H1 (cell line): ENCODE measurements at regions not wholly inside any gene's neighbourhood (a gene's known extent, or its start where the extent isn't known, plus 50 kb on each side); places are given as distances from the start of the nearest gene placed in this dataset.

Source experiments
- CTCF ChIA-PET: fragments of 300-600 bp; sonication (Branson Sonifier 250); formaldehyde crosslinking; loops from one replicate; lab custom pipeline; 2021; ENCODE audit not compliant: partially characterized antibody; lab: Charles Lee
- POLR2A ChIA-PET: fragments of 300-600 bp; sonication (Branson Sonifier 250); formaldehyde crosslinking; loops from one replicate; lab custom pipeline; 2021; ENCODE audit warnings: inconsistent platforms; ENCODE audit not compliant: partially characterized antibody; lab: Charles Lee
- DNase-seq, 2 experiments: peaks; one replicate each; pipeline versions ENCODE4 v3.0.0 to v3.0.0-alpha.2; 2010 to 2022; ENCODE audit warnings: low spot score in 2 of 2, low read depth in 1 of 2, mixed read lengths in 1 of 2
- FAIRE-seq: peaks from 2 replicates; lab custom pipeline; 2011; peaks lifted over from hg19 to GRCh38; lab: Jason Lieb, UNC
- H2AFZ ChIP-seq: 2 replicates; pipeline ENCODE4 v1.8.1; 2012; ENCODE audit warnings: low read length, inconsistent platforms
- H2AK5ac ChIP-seq: 2 replicates; pipeline ENCODE4 v1.6.1; 2013; ENCODE audit warnings: low read depth, low read length
- H2BK120ac ChIP-seq: replicated peaks from 2 replicates; pipeline ENCODE3; 2013; ENCODE audit warnings: low read depth, low read length, inconsistent platforms
- H2BK12ac ChIP-seq: 2 replicates; pipeline ENCODE4 v1.6.1; 2013; ENCODE audit warnings: low read depth, low read length
- H2BK15ac ChIP-seq: 2 replicates; pipeline ENCODE4 v1.6.1; 2013; ENCODE audit warnings: low read length
- H2BK20ac ChIP-seq: 2 replicates; pipeline ENCODE4 v1.6.1; 2013; ENCODE audit warnings: low read length
- H2BK5ac ChIP-seq: 2 replicates; pipeline ENCODE4 v1.6.1; 2013; ENCODE audit warnings: low read depth, low read length
- H3K14ac ChIP-seq: 2 replicates; pipeline ENCODE4 v1.6.1; 2013; ENCODE audit warnings: inconsistent platforms; ENCODE audit not compliant: insufficient read length
- H3K18ac ChIP-seq: 2 replicates; pipeline ENCODE4 v1.6.1; 2013; ENCODE audit warnings: low read length; ENCODE audit errors: extremely low read depth
- H3K23ac ChIP-seq: 2 replicates; pipeline ENCODE4 v1.6.1; 2013; ENCODE audit warnings: inconsistent platforms; ENCODE audit not compliant: insufficient read length
- H3K23me2 ChIP-seq: 2 replicates; pipeline ENCODE4 v1.6.1; 2013; ENCODE audit warnings: low read depth, low read length
- H3K27ac ChIP-seq: 2 replicates; pipeline ENCODE4 v1.6.1; 2011; ENCODE audit warnings: low read depth, low read length, inconsistent platforms
- H3K27me3 ChIP-seq, 4 experiments: replicated peaks in 1 of 4; 1 replicate in 1 of 4; 2 replicates in 3 of 4; pipeline versions ENCODE4 v1.6.1 to v1.8.1; 2011 to 2013; ENCODE audit warnings: low read length in 3 of 4, mild to moderate bottlenecking in 3 of 4, inconsistent platforms in 2 of 4, mixed read lengths in 2 of 4, moderate library complexity in 1 of 4; ENCODE audit not compliant: control insufficient read depth in 3 of 4, insufficient read depth in 3 of 4; ENCODE audit errors: extremely low read depth in 1 of 4
- H3K36me3 ChIP-seq, 4 experiments: 2 replicates each; pipeline versions ENCODE4 v1.6.1 to v1.8.1; 2011 to 2013; ENCODE audit warnings: mild to moderate bottlenecking in 4 of 4, low read length in 3 of 4, moderate library complexity in 2 of 4, control low read depth in 1 of 4, inconsistent platforms in 1 of 4; ENCODE audit not compliant: insufficient read depth in 4 of 4, control insufficient read depth in 2 of 4
- H3K4ac ChIP-seq: replicated peaks from 2 replicates; pipeline ENCODE3; 2013; ENCODE audit warnings: low read length, low read depth, mixed read lengths, inconsistent platforms; ENCODE audit not compliant: insufficient read length
- H3K4me1 ChIP-seq, 4 experiments: replicated peaks in 1 of 4; 1 replicate in 1 of 4; 2 replicates in 3 of 4; pipeline versions ENCODE4 v1.6.1 to v1.8.1; 2011 to 2013; ENCODE audit warnings: low read length in 3 of 4, inconsistent platforms in 2 of 4, mixed read lengths in 1 of 4; ENCODE audit not compliant: insufficient read depth in 4 of 4, control insufficient read depth in 3 of 4
- H3K4me2 ChIP-seq, 2 experiments: 2 replicates each; pipeline versions ENCODE4 v1.6.1 to v1.8.1; 2011 to 2013; ENCODE audit warnings: low read depth in 2 of 2, low read length in 2 of 2, control low read depth in 1 of 2, inconsistent platforms in 1 of 2, mild to moderate bottlenecking in 1 of 2; ENCODE audit not compliant: insufficient read depth in 1 of 2
- H3K4me3 ChIP-seq, 4 experiments: fragments of 200-600, 300-600 bp in 1 of 4; sonication (generic), shearing (Covaris generic), sonication (Bioruptor Twin) in 1 of 4; 2 replicates each; pipeline versions ENCODE4 v1.5.1 to v1.8.1; 2011 to 2016; ENCODE audit warnings: low read length in 4 of 4, low read depth in 3 of 4, control low read depth in 2 of 4, inconsistent platforms in 2 of 4, mild to moderate bottlenecking in 2 of 4, mixed read lengths in 1 of 4, moderate library complexity in 1 of 4; ENCODE audit not compliant: insufficient read depth in 2 of 4; ENCODE audit errors: extremely low read depth in 1 of 4
- H3K56ac ChIP-seq: replicated peaks from 2 replicates; pipeline ENCODE3; 2013; ENCODE audit warnings: low read depth, mild to moderate bottlenecking, mixed read lengths, low read length, inconsistent platforms; ENCODE audit not compliant: insufficient read length
- H3K79me1 ChIP-seq: 2 replicates; pipeline ENCODE4 v1.6.1; 2013; ENCODE audit warnings: low read depth, low read length, control low read depth
- H3K79me2 ChIP-seq, 2 experiments: 2 replicates each; pipeline versions ENCODE4 v1.6.1 to v1.8.1; 2012 to 2013; ENCODE audit warnings: low read length in 2 of 2, mild to moderate bottlenecking in 2 of 2, inconsistent platforms in 1 of 2; ENCODE audit not compliant: insufficient read depth in 2 of 2, control insufficient read depth in 1 of 2
- H3K9ac ChIP-seq, 4 experiments: replicated peaks in 1 of 4; 1 replicate in 1 of 4; 2 replicates in 3 of 4; pipeline versions ENCODE4 v1.6.1 to v1.8.1; 2011 to 2013; ENCODE audit warnings: low read depth in 3 of 4, low read length in 3 of 4, control low read depth in 2 of 4, mild to moderate bottlenecking in 2 of 4, moderate library complexity in 2 of 4, inconsistent platforms in 1 of 4; ENCODE audit errors: extremely low read depth in 1 of 4
- H3K9me3 ChIP-seq, 2 experiments: 2 replicates each; pipeline versions ENCODE4 v1.6.1 to v1.8.1; 2012 to 2013; ENCODE audit warnings: mild to moderate bottlenecking in 2 of 2, moderate library complexity in 2 of 2, control low read depth in 1 of 2, inconsistent platforms in 1 of 2, low read depth in 1 of 2, low read length in 1 of 2, mixed read lengths in 1 of 2; ENCODE audit not compliant: insufficient read depth in 2 of 2
- H4K20me1 ChIP-seq, 2 experiments: replicated peaks in 1 of 2; 2 replicates each; pipeline versions ENCODE3 to v1.8.1; 2011 to 2013; ENCODE audit warnings: inconsistent platforms in 2 of 2, low read length in 2 of 2, mild to moderate bottlenecking in 1 of 2; ENCODE audit not compliant: insufficient read depth in 2 of 2, control insufficient read depth in 1 of 2
- H4K5ac ChIP-seq: 2 replicates; pipeline ENCODE4 v1.6.1; 2013; ENCODE audit warnings: low read length, low read depth, mixed read lengths, inconsistent platforms; ENCODE audit not compliant: insufficient read length
- H4K8ac ChIP-seq: 2 replicates; pipeline ENCODE4 v1.8.0; 2013; ENCODE audit warnings: mild to moderate bottlenecking, moderate library complexity, low read length, inconsistent platforms; ENCODE audit not compliant: insufficient read depth; ENCODE audit errors: extremely low read depth
- H4K91ac ChIP-seq: replicated peaks from 2 replicates; pipeline ENCODE3; 2013; ENCODE audit warnings: low read length, mixed read lengths, inconsistent platforms; ENCODE audit not compliant: insufficient read length
- CBX5 ChIP-seq: fragments of 300-800, 300-1000 bp; sonication (generic); IDR thresholded peaks from 2 replicates; pipeline ENCODE4 v1.7.1; 2016; ENCODE audit warnings: antibody characterized with exemption, low read length, low read depth
- CEBPB ChIP-seq: IDR thresholded peaks from 2 replicates; pipeline ENCODE4 v1.6.1; 2012; ENCODE audit warnings: low read depth, low read length
- CREB1 ChIP-seq: IDR thresholded peaks from 2 replicates; pipeline ENCODE4 v1.6.1; 2012; ENCODE audit warnings: inconsistent platforms
- GTF2F1 ChIP-seq: IDR thresholded peaks from 2 replicates; pipeline ENCODE4 v1.6.1; 2012; ENCODE audit warnings: low read depth, low read length, improper control_type of control experiment, borderline replicate concordance
- JUN ChIP-seq: IDR thresholded peaks from 2 replicates; pipeline ENCODE4 v1.6.1; 2011; ENCODE audit warnings: low read depth, mild to moderate bottlenecking, improper control_type of control experiment, low read length
- MAFK ChIP-seq: IDR thresholded peaks from 2 replicates; pipeline ENCODE4 v1.6.1; 2012; ENCODE audit warnings: low read depth, mild to moderate bottlenecking, improper control_type of control experiment, low read length
- NRF1 ChIP-seq: IDR thresholded peaks from 2 replicates; pipeline ENCODE4 v1.6.1; 2011; ENCODE audit warnings: mild to moderate bottlenecking, low read depth, low read length, improper control_type of control experiment
- PHF8 ChIP-seq: fragments of 200-600 bp; sonication (generic); conservative IDR thresholded peaks from 2 replicates; pipeline ENCODE4 v1.7.1; 2012; ENCODE audit warnings: low read depth, mild to moderate bottlenecking, inconsistent platforms, low read length, moderate library complexity
- RAD21 ChIP-seq, 2 experiments: IDR thresholded peaks in 1 of 2; conservative IDR thresholded peaks in 1 of 2; 2 replicates each; pipeline ENCODE4 v1.6.1; 2011; ENCODE audit warnings: low read depth in 2 of 2, low read length in 2 of 2, improper control_type of control experiment in 1 of 2, inconsistent platforms in 1 of 2, mild to moderate bottlenecking in 1 of 2, moderate library complexity in 1 of 2
- RNF2 ChIP-seq: fragments of 200-900, 300-1000 bp; sonication (generic); IDR thresholded peaks from 2 replicates; pipeline ENCODE4 v1.7.1; 2016; ENCODE audit warnings: borderline replicate concordance, low read depth, mild to moderate bottlenecking, antibody characterized with exemption, low read length; ENCODE audit not compliant: poor library complexity, severe bottlenecking; ENCODE audit errors: missing control alignments
- SIRT6 ChIP-seq: IDR thresholded peaks from one replicate; pipeline ENCODE4 v1.7.1; 2012; ENCODE audit warnings: low read length, inconsistent platforms
- WGBS, 2 experiments: shearing (Covaris generic) in 1 of 2; methylation state at CpG; one replicate each; pipeline versions ENCODE4 v1.1.6 to v1.1.7; 2013 to 2015; ENCODE audit warnings: low lambda C conversion rate in 2 of 2, mixed read lengths in 2 of 2, inconsistent platforms in 1 of 2, low coverage in 1 of 2, missing lambda C conversion rate in 1 of 2; ENCODE audit not compliant: insufficient replicate concordance in 2 of 2, insufficient coverage in 1 of 2, insufficient read length in 1 of 2; ENCODE audit errors: extremely low coverage in 1 of 2, missing lambda C conversion rate in 1 of 2; 5-methylcytosine and 5-hydroxymethylcytosine counted together
- TF ChIP-seq, protein P1 (sequence below): IDR thresholded peaks from 2 replicates; pipeline ENCODE4 v1.6.1; 2012; ENCODE audit warnings: inconsistent platforms
- TF ChIP-seq, protein P2 (sequence below): IDR thresholded peaks from 2 replicates; pipeline ENCODE4 v1.6.1; 2012; ENCODE audit warnings: low read length, inconsistent platforms

DNA sequence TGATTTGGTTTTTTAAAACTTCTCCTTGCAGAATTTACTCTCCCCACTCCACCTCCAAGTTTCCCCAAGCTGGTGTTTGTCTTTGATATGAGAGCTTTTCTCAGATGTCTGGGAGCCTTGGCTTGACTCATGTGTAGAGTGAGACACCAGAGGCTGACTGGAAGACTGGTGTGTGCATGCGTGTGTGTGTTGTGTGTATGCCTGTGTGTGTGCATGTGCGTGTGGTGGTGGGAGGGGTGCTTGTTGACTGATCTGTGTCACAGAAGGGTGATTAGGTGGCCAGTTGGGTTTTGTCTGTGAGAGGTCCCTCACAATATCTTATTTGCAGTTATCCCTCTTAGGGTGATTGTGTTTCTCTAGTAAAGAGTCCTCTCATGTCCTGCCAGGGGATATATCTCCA lies 50.5 kb upstream of the HPCAL1 start:
- Histone ChIP-seq H3K18ac (no peak overlapping the region), H3K4ac (no peak overlapping the region), H3K4me2 (no peak overlapping the region), H4K8ac (no peak overlapping the region), H3K9me3 (no peaks in the 10 kb centered on the region), H2AFZ (no peak overlapping the region), H4K20me1 (no peaks in the 10 kb centered on the region), H2AK5ac (no peak overlapping the region), H3K9ac (no peak overlapping the region), H3K27ac (no peak overlapping the region), H2BK120ac (no peak overlapping the region), H3K4me1 (no peaks in the 10 kb centered on the region), H2BK15ac (no peak overlapping the region), H2BK5ac (no peak overlapping the region), H3K27me3 (no peaks in the 10 kb centered on the region), H3K14ac (no peak overlapping the region), H3K23me2 (no peaks in the 10 kb centered on the region; the same call in 1 of the 2 replicates), H3K4me3 (no peak overlapping the region), H3K79me2 (no peaks in the 10 kb centered on the region), H2BK12ac (no peak overlapping the region), H4K5ac (no peak overlapping the region), H3K23ac (no peak overlapping the region), H3K56ac (no peak overlapping the region), H4K91ac (no peak overlapping the region), H3K79me1 (no peaks in the 10 kb centered on the region), H2BK20ac (no peak overlapping the region), H3K36me3 (no peaks in the 10 kb centered on the region)
- no peak for DNase-seq
- POLR2A ChIA-PET = no interaction called here
- FAIRE-seq = no peak
- 90% methylated on average over 2 of the region's 2 CpGs; no CpG with 5 or more reads in 1 of the 2 experiments for WGBS, 2 experiments
- CTCF ChIA-PET = interaction anchor here (1.0 to 3.6 kb wide), 7 partner anchors 9 to 182 kb away, joined by 3 to 19 read pairs (median 4); no protein-coding TSS in a partner anchor
- TF ChIP-seq RNF2 = no peak
- TF ChIP-seq JUN = no peak
- no peak for TF ChIP-seq CBX5
- no peak for TF ChIP-seq NRF1
- no peak for TF ChIP-seq CREB1
- no peak for TF ChIP-seq RAD21 (IDR thresholded peaks at IDR 0.05 in 1 of 2, conservative IDR thresholded peaks at IDR 0.05 in 1 of 2; ENCODE audit: low read depth in 2 of 2, low read length in 2 of 2)
- TF ChIP-seq CEBPB = no peak
- TF ChIP-seq, protein P1, sequence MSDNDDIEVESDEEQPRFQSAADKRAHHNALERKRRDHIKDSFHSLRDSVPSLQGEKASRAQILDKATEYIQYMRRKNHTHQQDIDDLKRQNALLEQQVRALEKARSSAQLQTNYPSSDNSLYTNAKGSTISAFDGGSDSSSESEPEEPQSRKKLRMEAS = no peak
- no peak for TF ChIP-seq MAFK
- no peak for TF ChIP-seq SIRT6
- TF ChIP-seq, protein P2, sequence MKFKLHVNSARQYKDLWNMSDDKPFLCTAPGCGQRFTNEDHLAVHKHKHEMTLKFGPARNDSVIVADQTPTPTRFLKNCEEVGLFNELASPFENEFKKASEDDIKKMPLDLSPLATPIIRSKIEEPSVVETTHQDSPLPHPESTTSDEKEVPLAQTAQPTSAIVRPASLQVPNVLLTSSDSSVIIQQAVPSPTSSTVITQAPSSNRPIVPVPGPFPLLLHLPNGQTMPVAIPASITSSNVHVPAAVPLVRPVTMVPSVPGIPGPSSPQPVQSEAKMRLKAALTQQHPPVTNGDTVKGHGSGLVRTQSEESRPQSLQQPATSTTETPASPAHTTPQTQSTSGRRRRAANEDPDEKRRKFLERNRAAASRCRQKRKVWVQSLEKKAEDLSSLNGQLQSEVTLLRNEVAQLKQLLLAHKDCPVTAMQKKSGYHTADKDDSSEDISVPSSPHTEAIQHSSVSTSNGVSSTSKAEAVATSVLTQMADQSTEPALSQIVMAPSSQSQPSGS = no peak
- TF ChIP-seq PHF8 = no peak
- no peak for TF ChIP-seq GTF2F1
